ENCODE measurements at regions not wholly inside any gene's neighbourhood (a gene's known extent, or its start where the extent isn't known, plus 50 kb on each side); places are given as distances from the start of the nearest gene placed in this dataset.

DNA sequence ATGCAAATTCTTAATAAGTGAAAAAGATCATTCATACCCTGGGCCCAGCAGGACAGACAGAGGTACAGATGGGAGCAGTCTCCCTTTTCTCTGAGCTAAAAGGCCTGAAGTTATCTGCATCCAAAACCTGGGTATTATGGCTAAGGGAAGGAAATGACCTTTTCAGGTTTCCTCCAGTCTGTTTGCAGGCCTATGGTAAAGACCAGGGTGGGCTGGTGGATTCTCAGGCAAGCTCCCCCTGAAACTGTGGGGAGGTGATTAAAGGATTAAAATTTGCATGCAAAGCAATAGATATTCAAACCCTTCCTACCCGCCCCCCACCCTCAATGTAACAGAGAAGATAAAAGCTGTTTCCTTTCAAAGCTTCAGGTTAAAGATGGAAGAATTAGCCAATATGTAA is 471.8 kb upstream of the RUNX1 start:
- TF ChIP-seq POLR2A (IDR thresholded peaks at IDR 0.05), result no peak
- TF ChIP-seq CTCF (IDR thresholded peaks at IDR 0.05), result no peak
